Neutrophil (primary cell): ENCODE measurements at regions not wholly inside any gene's neighbourhood (a gene's known extent, or its start where the extent isn't known, plus 50 kb on each side); places are given as distances from the start of the nearest gene placed in this dataset.
"Not testable (repeated sequence)": the region's sequence is repeated elsewhere in the genome, so short reads cannot be mapped to it uniquely, and the experiment has no call there.

Experiments
- H3K27ac ChIP-seq: fragments of 200-600 bp; sonication (generic); 2 replicates; pipeline ENCODE4 v1.5.1; 2016; ENCODE audit warnings: mild to moderate bottlenecking, moderate library complexity
- H3K27me3 ChIP-seq: fragments of 200-600 bp; sonication (generic); 2 replicates; pipeline ENCODE4 v1.6.0; 2016; ENCODE audit warnings: mild to moderate bottlenecking
- H3K36me3 ChIP-seq: fragments of 200-600 bp; sonication (generic); 2 replicates; pipeline ENCODE4 v1.5.1; 2017
- H3K4me1 ChIP-seq, 2 experiments: fragments of 200-600 bp in 1 of 2; sonication (generic) in 1 of 2; 1 replicate in 1 of 2; 2 replicates in 1 of 2; pipeline versions ENCODE4 v1.5.1 to v1.6.1; 2013 to 2016; ENCODE audit warnings: low read depth in 1 of 2, low read length in 1 of 2, mild to moderate bottlenecking in 1 of 2, moderate library complexity in 1 of 2; ENCODE audit not compliant: control insufficient read depth in 1 of 2, insufficient read depth in 1 of 2
- H3K4me3 ChIP-seq, 2 experiments: fragments of 200-600 bp in 1 of 2; sonication (generic) in 1 of 2; 1 replicate in 1 of 2; 2 replicates in 1 of 2; pipeline ENCODE4 v1.5.1; 2013 to 2016; ENCODE audit warnings: low read depth in 1 of 2, low read length in 1 of 2, mild to moderate bottlenecking in 1 of 2, moderate library complexity in 1 of 2
- H3K9me3 ChIP-seq: fragments of 200-600 bp; sonication (generic); 2 replicates; pipeline ENCODE4 v1.5.1; 2016
- CTCF ChIP-seq: fragments of 200-600 bp; sonication (generic); IDR thresholded peaks from 2 replicates; pipeline ENCODE4 v1.5.1; 2016; ENCODE audit warnings: antibody characterized with exemption

DNA sequence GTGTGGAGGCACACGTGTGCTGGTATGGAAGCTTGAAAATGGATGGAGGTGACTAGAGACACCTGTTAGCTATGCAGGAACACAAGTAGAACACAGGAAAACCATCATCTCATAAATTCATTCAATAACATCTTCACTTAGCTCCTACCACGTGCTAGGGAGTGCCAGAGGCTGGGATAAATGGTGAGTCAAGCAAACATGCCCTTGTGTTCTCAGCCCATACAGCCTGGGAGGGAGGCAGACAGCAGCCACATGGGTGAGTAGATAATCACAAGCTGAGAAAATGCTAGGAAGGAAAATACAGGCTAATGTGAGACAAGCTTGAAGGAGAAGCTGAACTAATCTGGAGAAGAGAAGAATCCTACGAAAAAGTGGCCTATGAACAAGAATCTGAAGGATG, 468.0 kb upstream of the ZMIZ1 start:
- peaks cover 8 to 24% of the 10 kb centered on the region in 2 experiments for H3K4me1 ChIP-seq
- H3K9me3 ChIP-seq, result no peaks in the 10 kb centered on the region
- no peak for TF ChIP-seq CTCF
- no peaks in the 10 kb centered on the region for H3K27me3 ChIP-seq
- H3K27ac ChIP-seq, result no peak overlapping the region
- no peak overlapping the region for H3K4me3 ChIP-seq
- H3K36me3 ChIP-seq, result no peaks in the 10 kb centered on the region

DNA sequence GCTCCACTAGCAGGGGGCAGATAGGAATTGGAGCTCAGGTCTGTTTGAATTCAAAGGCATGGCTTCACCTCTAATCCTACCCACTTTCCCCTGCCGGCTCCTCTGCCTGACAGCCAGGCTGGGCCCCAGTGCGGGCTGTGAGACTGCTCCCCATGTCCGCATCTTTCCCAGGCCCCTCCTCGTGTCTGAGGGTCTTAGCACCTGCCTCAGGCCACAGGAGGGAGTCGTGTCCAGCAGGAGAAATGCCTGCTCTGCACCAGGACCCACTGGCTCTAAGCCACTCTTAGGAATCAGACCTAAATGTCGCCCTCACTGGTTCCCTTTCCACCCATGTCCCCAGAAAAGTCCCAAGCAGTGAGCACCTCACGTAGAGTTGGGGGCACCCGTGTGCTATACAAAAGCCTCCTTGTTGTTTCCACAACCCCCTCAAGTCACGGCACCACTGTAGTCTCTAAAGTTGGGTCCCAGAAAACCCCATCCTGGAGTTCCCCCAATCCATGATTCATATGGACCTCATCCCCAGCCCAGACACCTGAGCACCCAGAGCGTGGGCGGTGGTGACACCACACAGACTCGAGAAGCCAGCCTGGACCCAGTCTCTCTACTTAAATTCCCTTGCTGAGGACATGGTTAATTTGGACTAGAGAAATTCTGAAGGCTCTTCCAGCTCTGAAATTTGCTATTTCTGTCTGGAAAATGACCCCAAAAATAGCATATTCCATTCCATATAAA, 466.4 kb upstream of the ZMIZ1 start:
- no peaks in the 10 kb centered on the region for H3K27me3 ChIP-seq
- no peaks in the 10 kb centered on the region for H3K36me3 ChIP-seq
- no peak for TF ChIP-seq CTCF
- H3K4me3 ChIP-seq, result no peak overlapping the region
- H3K4me1 ChIP-seq, result peaks cover 11 to 26% of the 10 kb centered on the region in 2 experiments
- H3K9me3 ChIP-seq, result no peaks in the 10 kb centered on the region
- H3K27ac ChIP-seq, result no peak overlapping the region

GRCh38 chr10:78604286-78604685, 464.5 kb upstream of the ZMIZ1 start:
- H3K36me3 ChIP-seq, result no peaks in the 10 kb centered on the region
- H3K4me3 ChIP-seq, result no peak overlapping the region
- H3K9me3 ChIP-seq, result no peaks in the 10 kb centered on the region
- peaks cover 15 to 25% of the 10 kb centered on the region in 2 experiments for H3K4me1 ChIP-seq
- H3K27me3 ChIP-seq, result no peaks in the 10 kb centered on the region
- no peak for TF ChIP-seq CTCF
- no peak overlapping the region for H3K27ac ChIP-seq

DNA sequence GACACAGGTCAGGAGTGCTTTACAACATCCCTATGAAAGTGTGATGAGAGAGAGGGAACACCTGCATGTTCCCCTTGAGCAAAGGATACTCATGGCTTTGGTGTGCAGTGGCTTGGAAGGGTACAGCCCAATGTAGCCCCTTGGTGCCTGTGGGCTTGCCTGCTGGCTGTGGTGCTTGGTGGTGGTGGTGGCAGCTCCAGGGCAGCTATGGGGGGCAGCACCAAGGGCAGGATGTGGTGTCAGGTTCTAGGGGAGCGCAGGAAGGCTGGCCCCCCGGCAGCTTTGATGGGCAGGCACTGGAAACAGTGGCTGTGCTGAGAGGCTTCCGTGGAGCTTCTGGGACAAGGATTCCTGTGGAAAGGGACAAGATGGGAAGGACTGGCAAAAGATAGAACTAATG, 464.0 kb upstream of the ZMIZ1 start:
- Histone ChIP-seq H3K36me3 (no peaks in the 10 kb centered on the region), H3K27me3 (no peaks in the 10 kb centered on the region), H3K4me1 (peaks cover 15 to 21% of the 10 kb centered on the region in 2 experiments), H3K4me3 (no peak overlapping the region), H3K27ac (no peak overlapping the region), H3K9me3 (no peaks in the 10 kb centered on the region)
- no peak for TF ChIP-seq CTCF

DNA sequence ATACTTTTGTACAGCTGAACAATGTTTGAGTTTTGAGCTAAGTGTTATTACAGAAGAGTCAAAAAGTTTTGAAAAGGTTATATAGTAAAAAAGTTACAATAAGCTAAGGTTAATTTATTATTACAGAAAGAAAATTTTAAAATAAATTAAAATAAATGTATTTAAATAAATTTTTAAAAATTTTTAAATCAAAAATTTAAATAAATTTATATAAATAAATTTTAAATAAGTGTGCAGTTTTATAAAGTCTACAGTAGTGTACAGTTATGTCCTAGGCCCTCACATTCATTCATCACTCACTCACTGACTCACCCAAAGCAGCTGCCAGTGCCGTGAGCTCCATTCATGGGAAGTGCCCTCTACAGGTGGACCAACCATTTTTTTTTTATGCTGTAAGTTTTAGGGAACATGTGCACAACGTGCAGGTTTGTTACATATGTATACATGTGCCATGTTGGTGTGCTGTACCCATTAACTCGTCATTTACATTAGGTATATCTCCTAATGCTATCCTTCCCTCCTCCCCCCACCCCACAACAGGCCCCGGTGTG, 462.9 kb upstream of the ZMIZ1 start:
- Histone ChIP-seq H3K27me3 (no peaks in the 10 kb centered on the region), H3K36me3 (no peaks in the 10 kb centered on the region), H3K9me3 (no peaks in the 10 kb centered on the region), H3K4me3 (no peak overlapping the region), H3K4me1 (peaks cover 21 to 22% of the 10 kb centered on the region in 2 experiments), H3K27ac (no peak overlapping the region)
- no peak for TF ChIP-seq CTCF

GRCh38 chr10:78606766-78607165, 462.0 kb upstream of the ZMIZ1 start:
- not testable (repeated sequence) for H3K36me3 ChIP-seq, H3K4me3 ChIP-seq, H3K27me3 ChIP-seq, H3K9me3 ChIP-seq, H3K27ac ChIP-seq
- peaks cover 14 to 15% of the 10 kb centered on the region in 2 experiments for H3K4me1 ChIP-seq
